ENCODE measurements at regions not wholly inside any gene's neighbourhood (a gene's known extent, or its start where the extent isn't known, plus 50 kb on each side); places are given as distances from the start of the nearest gene placed in this dataset.

GRCh38 chr12:92505254-92506231, 197.2 kb upstream of the PLEKHG7 start:
- TF ChIP-seq CTCF (IDR thresholded peaks at IDR 0.05): no peak
- TF ChIP-seq POLR2A (IDR thresholded peaks at IDR 0.05): no peak
- TF ChIP-seq POLR2AphosphoS5 (IDR thresholded peaks at IDR 0.05): no peak
